SK-N-SH (cell line): ENCODE measurements at regions not wholly inside any gene's neighbourhood (a gene's known extent, or its start where the extent isn't known, plus 50 kb on each side); places are given as distances from the start of the nearest gene placed in this dataset.

Experiments used
- CTCF ChIA-PET: fragments of 300-600, 350-600 bp; formaldehyde crosslinking; extraction: SDS; loops from one replicate; lab custom pipeline; 2021; lab: Yijun Ruan, JAX
- POLR2A ChIA-PET: fragments of 350-600 bp; sonication (Branson Sonifier 250); formaldehyde crosslinking; extraction: SDS; loops from one replicate; lab custom pipeline; 2020; ENCODE audit warnings: antibody characterized with exemption, inconsistent platforms; lab: Yijun Ruan, JAX
- DNase-seq: peaks from one replicate; pipeline ENCODE4 v3.0.0; 2012
- H2AFZ ChIP-seq: fragments of 200-600 bp; sonication (generic); 2 replicates; pipeline ENCODE4 v1.8.1; 2016; ENCODE audit warnings: antibody characterized with exemption, mild to moderate bottlenecking, low read depth
- H3F3A ChIP-seq: fragments of 200-600 bp; sonication (generic); replicated peaks from 2 replicates; pipeline ENCODE3; 2016; ENCODE audit warnings: antibody characterized with exemption, mild to moderate bottlenecking; ENCODE audit not compliant: insufficient read depth
- H3K27ac ChIP-seq, 2 experiments: fragments of 200-500 bp in 1 of 2; fragments of 200-600 bp in 1 of 2; sonication (Bioruptor generic) in 1 of 2; sonication (generic), shearing (Covaris generic) in 1 of 2; 2 replicates each; pipeline versions ENCODE4 v1.5.1 to v1.6.1; 2014 to 2016; ENCODE audit warnings: low read depth in 2 of 2, inconsistent platforms in 1 of 2, low read length in 1 of 2, mild to moderate bottlenecking in 1 of 2, mixed read lengths in 1 of 2
- H3K27me3 ChIP-seq: fragments of 200-600 bp; sonication (generic), shearing (Covaris generic); 2 replicates; pipeline ENCODE4 v1.6.1; 2016; ENCODE audit warnings: mixed run types; ENCODE audit not compliant: insufficient read depth
- H3K36me3 ChIP-seq, 2 experiments: fragments of 200-500 bp in 1 of 2; fragments of 200-600 bp in 1 of 2; sonication (Bioruptor generic) in 1 of 2; sonication (generic) in 1 of 2; replicated peaks in 1 of 2; 2 replicates each; pipeline versions ENCODE3 to v1.5.1; 2014 to 2016; ENCODE audit warnings: low read length in 1 of 2, mild to moderate bottlenecking in 1 of 2; ENCODE audit not compliant: insufficient read depth in 2 of 2, control insufficient read depth in 1 of 2
- H3K4me1 ChIP-seq, 2 experiments: fragments of 200-500 bp in 1 of 2; fragments of 200-600 bp in 1 of 2; sonication (Bioruptor generic) in 1 of 2; sonication (generic), shearing (Covaris generic) in 1 of 2; 2 replicates each; pipeline versions ENCODE4 v1.5.1 to v1.6.1; 2014 to 2016; ENCODE audit warnings: low read depth in 1 of 2, low read length in 1 of 2, mixed run types in 1 of 2; ENCODE audit not compliant: insufficient read depth in 2 of 2, control insufficient read depth in 1 of 2
- H3K4me2 ChIP-seq: fragments of 200-600 bp; sonication (generic), shearing (Covaris generic); 2 replicates; pipeline ENCODE4 v1.6.1; 2017; ENCODE audit warnings: mixed run types
- H3K4me3 ChIP-seq, 2 experiments: fragments of 200-500 bp in 1 of 2; fragments of 200-600 bp in 1 of 2; sonication (Bioruptor generic) in 1 of 2; sonication (generic), shearing (Covaris generic) in 1 of 2; 2 replicates each; pipeline versions ENCODE4 v1.5.1 to v1.8.1; 2014 to 2016; ENCODE audit warnings: low read depth in 2 of 2, inconsistent platforms in 1 of 2, low read length in 1 of 2, mild to moderate bottlenecking in 1 of 2, mixed read lengths in 1 of 2, moderate library complexity in 1 of 2
- H3K79me2 ChIP-seq: fragments of 200-600 bp; sonication (generic); 2 replicates; pipeline ENCODE4 v1.8.1; 2017; ENCODE audit warnings: mild to moderate bottlenecking; ENCODE audit not compliant: insufficient read depth
- H3K9ac ChIP-seq: fragments of 200-600 bp; sonication (generic); 2 replicates; pipeline ENCODE4 v1.6.1; 2017; ENCODE audit warnings: mixed run types
- H3K9me2 ChIP-seq: fragments of 200-600 bp; sonication (generic); 2 replicates; pipeline ENCODE4 v1.6.1; 2017; ENCODE audit warnings: mixed run types
- H3K9me3 ChIP-seq: fragments of 200-600 bp; sonication (generic); 2 replicates; pipeline ENCODE4 v1.6.1; 2017; ENCODE audit warnings: mixed run types, mild to moderate bottlenecking, moderate library complexity
- H4K20me1 ChIP-seq: fragments of 200-600 bp; sonication (generic); 2 replicates; pipeline ENCODE4 v1.6.1; 2017; ENCODE audit warnings: mild to moderate bottlenecking, mixed run types; ENCODE audit not compliant: insufficient read depth
- CHD2 ChIP-seq: fragments of 150-350 bp; IDR thresholded peaks from 2 replicates; pipeline ENCODE4 v1.6.1; 2018; ENCODE audit warnings: low read length; ENCODE audit not compliant: partially characterized antibody
- ELF1 ChIP-seq: IDR thresholded peaks from 2 replicates; pipeline ENCODE4 v1.4.0; 2012
- EP300 ChIP-seq, 2 experiments: IDR thresholded peaks; 2 replicates each; pipeline versions ENCODE4 v1.4.0 to v1.6.1; 2012; ENCODE audit warnings: borderline replicate concordance in 1 of 2, low read depth in 1 of 2, low read length in 1 of 2
- EZH2phosphoT487 ChIP-seq: fragments of 200-600 bp; sonication (generic); IDR thresholded peaks from 2 replicates; pipeline ENCODE4 v1.6.1; 2017; ENCODE audit warnings: low read depth, mixed run types, mild to moderate bottlenecking, antibody characterized with exemption, moderate library complexity, borderline replicate concordance
- FOSL2 ChIP-seq: IDR thresholded peaks from 2 replicates; pipeline ENCODE4 v1.4.0; 2012; ENCODE audit warnings: low read depth, mild to moderate bottlenecking, moderate library complexity, borderline replicate concordance
- FOXJ3 ChIP-seq: sonication (generic); formaldehyde crosslinking; IDR thresholded peaks from 2 replicates; pipeline ENCODE4 v1.5.1; 2020; ENCODE audit warnings: mild to moderate bottlenecking, missing genetic modification reagents
- GABPA ChIP-seq: IDR thresholded peaks from 2 replicates; pipeline ENCODE4 v1.4.0; 2012; ENCODE audit warnings: low read depth, mild to moderate bottlenecking
- MEF2A ChIP-seq: IDR thresholded peaks from 2 replicates; pipeline ENCODE4 v1.4.0; 2012; ENCODE audit warnings: low read depth, borderline replicate concordance
- NRF1 ChIP-seq: IDR thresholded peaks from 2 replicates; pipeline ENCODE4 v1.6.1; 2012; ENCODE audit warnings: low read depth, mild to moderate bottlenecking, low read length
- PBX3 ChIP-seq: IDR thresholded peaks from 2 replicates; pipeline ENCODE4; 2012
- POLR2AphosphoS5 ChIP-seq: IDR thresholded peaks from 2 replicates; pipeline ENCODE4 v1.6.1; 2012; ENCODE audit warnings: low read depth, low read length
- RCOR1 ChIP-seq: fragments of 150-350 bp; IDR thresholded peaks from 2 replicates; pipeline ENCODE4 v1.6.1; 2017; ENCODE audit warnings: antibody characterized with exemption, low read length
- RXRA ChIP-seq: IDR thresholded peaks from 2 replicates; pipeline ENCODE4 v1.4.0; 2012; ENCODE audit warnings: low read depth, mild to moderate bottlenecking, borderline replicate concordance
- SIN3A ChIP-seq: IDR thresholded peaks from 2 replicates; pipeline ENCODE4 v1.6.1; 2012; ENCODE audit warnings: low read depth, mild to moderate bottlenecking, low read length, moderate library complexity, borderline replicate concordance
- SMC3 ChIP-seq: IDR thresholded peaks from 2 replicates; pipeline ENCODE4 v1.6.1; 2012; ENCODE audit warnings: low read depth, low read length, improper control_type of control experiment
- YY1 ChIP-seq: IDR thresholded peaks from 2 replicates; pipeline ENCODE4 v1.4.0; 2012; ENCODE audit warnings: low read depth, mild to moderate bottlenecking
- WGBS: methylation state at CpG from one replicate; pipeline ENCODE4 v1.1.6; 2017; ENCODE audit warnings: low lambda C conversion rate; 5-methylcytosine and 5-hydroxymethylcytosine counted together
- TF ChIP-seq, protein P1 (sequence below): IDR thresholded peaks from 2 replicates; pipeline ENCODE4 v1.4.0; 2012; ENCODE audit warnings: low read depth, borderline replicate concordance
- TF ChIP-seq, protein P2 (sequence below): fragments of 150-350 bp; IDR thresholded peaks from 2 replicates; pipeline ENCODE4 v1.6.1; 2017; ENCODE audit warnings: antibody characterized with exemption, low read length, low read depth, borderline replicate concordance
- TF ChIP-seq, protein P3 (sequence below): fragments of 150-350 bp; IDR thresholded peaks from 2 replicates; pipeline ENCODE4 v1.6.1; 2016; ENCODE audit warnings: mild to moderate bottlenecking, low read depth, low read length
- TF ChIP-seq, protein P4 (sequence below): IDR thresholded peaks from 2 replicates; pipeline ENCODE4 v1.6.1; 2012; ENCODE audit warnings: mild to moderate bottlenecking, low read depth, low read length, moderate library complexity

GRCh38 chr7:46389146-46389545, 468.1 kb upstream of the IGFBP3 start:
- Histone ChIP-seq H3K79me2 (no peaks in the 10 kb centered on the region), H2AFZ (no peak overlapping the region), H3K36me3 (no peaks in the 10 kb centered on the region), H3F3A (peaks cover 20% of the 10 kb centered on the region), H3K9me3 (no peaks in the 10 kb centered on the region), H3K4me1 (peaks cover 0 to 3% of the 10 kb centered on the region in 2 experiments; a peak in 3 of 4 replicates), H3K9ac (no peak overlapping the region), H3K4me2 (no peak overlapping the region), H3K9me2 (no peaks in the 10 kb centered on the region), H3K27ac (no peak overlapping the region), H3K4me3 (no peak overlapping the region), H4K20me1 (no peaks in the 10 kb centered on the region), H3K27me3 (no peaks in the 10 kb centered on the region)
- CTCF ChIA-PET = interaction anchor here (0.8 kb wide), 1 partner anchor 476 kb away, joined by 3 read pairs; no protein-coding TSS in a partner anchor
- POLR2A ChIA-PET = no interaction called here
- TF ChIP-seq MEF2A (no peak), SIN3A (no peak), RXRA (no peak), SMC3 (no peak), FOSL2 (no peak), FOXJ3 (CRISPR knock-in tag) (no peak), EZH2phosphoT487 (no peak)
- TF ChIP-seq, protein P1, sequence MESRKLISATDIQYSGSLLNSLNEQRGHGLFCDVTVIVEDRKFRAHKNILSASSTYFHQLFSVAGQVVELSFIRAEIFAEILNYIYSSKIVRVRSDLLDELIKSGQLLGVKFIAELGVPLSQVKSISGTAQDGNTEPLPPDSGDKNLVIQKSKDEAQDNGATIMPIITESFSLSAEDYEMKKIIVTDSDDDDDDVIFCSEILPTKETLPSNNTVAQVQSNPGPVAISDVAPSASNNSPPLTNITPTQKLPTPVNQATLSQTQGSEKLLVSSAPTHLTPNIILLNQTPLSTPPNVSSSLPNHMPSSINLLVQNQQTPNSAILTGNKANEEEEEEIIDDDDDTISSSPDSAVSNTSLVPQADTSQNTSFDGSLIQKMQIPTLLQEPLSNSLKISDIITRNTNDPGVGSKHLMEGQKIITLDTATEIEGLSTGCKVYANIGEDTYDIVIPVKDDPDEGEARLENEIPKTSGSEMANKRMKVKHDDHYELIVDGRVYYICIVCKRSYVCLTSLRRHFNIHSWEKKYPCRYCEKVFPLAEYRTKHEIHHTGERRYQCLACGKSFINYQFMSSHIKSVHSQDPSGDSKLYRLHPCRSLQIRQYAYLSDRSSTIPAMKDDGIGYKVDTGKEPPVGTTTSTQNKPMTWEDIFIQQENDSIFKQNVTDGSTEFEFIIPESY = no peak
- TF ChIP-seq, protein P2, sequence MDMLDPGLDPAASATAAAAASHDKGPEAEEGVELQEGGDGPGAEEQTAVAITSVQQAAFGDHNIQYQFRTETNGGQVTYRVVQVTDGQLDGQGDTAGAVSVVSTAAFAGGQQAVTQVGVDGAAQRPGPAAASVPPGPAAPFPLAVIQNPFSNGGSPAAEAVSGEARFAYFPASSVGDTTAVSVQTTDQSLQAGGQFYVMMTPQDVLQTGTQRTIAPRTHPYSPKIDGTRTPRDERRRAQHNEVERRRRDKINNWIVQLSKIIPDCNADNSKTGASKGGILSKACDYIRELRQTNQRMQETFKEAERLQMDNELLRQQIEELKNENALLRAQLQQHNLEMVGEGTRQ = no peak
- TF ChIP-seq, protein P3, sequence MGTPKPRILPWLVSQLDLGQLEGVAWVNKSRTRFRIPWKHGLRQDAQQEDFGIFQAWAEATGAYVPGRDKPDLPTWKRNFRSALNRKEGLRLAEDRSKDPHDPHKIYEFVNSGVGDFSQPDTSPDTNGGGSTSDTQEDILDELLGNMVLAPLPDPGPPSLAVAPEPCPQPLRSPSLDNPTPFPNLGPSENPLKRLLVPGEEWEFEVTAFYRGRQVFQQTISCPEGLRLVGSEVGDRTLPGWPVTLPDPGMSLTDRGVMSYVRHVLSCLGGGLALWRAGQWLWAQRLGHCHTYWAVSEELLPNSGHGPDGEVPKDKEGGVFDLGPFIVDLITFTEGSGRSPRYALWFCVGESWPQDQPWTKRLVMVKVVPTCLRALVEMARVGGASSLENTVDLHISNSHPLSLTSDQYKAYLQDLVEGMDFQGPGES = no peak
- 87% methylated on average over 3 of the region's 3 CpGs for WGBS
- DNase-seq = no peak

GRCh38 chr7:46387646-46388045, 466.6 kb upstream of the IGFBP3 start:
- H3K36me3 ChIP-seq = peaks cover 0 to 2% of the 10 kb centered on the region in 2 experiments
- no peaks in the 10 kb centered on the region for H4K20me1 ChIP-seq
- CTCF ChIA-PET = no interaction called here
- no peaks in the 10 kb centered on the region for H3K9me2 ChIP-seq
- H3K27me3 ChIP-seq = no peaks in the 10 kb centered on the region
- no peak overlapping the region for H2AFZ ChIP-seq
- H3K4me2 ChIP-seq = no peak overlapping the region
- H3K4me3 ChIP-seq = no peak overlapping the region
- H3K4me1 ChIP-seq = peaks cover 0 to 3% of the 10 kb centered on the region in 2 experiments; a peak in 3 of 4 replicates
- TF ChIP-seq RXRA (no peak), POLR2AphosphoS5 (no peak), CHD2 (no peak), PBX3 (no peak), GABPA (no peak), ELF1 (no peak), RCOR1 (no peak), SMC3 (no peak), YY1 (no peak), NRF1 (no peak), EP300 (IDR thresholded peaks at IDR 0.05; ENCODE audit: borderline replicate concordance in 1 of 2, low read depth in 1 of 2, low read length in 1 of 2) (no peak), MEF2A (no peak)
- TF ChIP-seq, protein P4, sequence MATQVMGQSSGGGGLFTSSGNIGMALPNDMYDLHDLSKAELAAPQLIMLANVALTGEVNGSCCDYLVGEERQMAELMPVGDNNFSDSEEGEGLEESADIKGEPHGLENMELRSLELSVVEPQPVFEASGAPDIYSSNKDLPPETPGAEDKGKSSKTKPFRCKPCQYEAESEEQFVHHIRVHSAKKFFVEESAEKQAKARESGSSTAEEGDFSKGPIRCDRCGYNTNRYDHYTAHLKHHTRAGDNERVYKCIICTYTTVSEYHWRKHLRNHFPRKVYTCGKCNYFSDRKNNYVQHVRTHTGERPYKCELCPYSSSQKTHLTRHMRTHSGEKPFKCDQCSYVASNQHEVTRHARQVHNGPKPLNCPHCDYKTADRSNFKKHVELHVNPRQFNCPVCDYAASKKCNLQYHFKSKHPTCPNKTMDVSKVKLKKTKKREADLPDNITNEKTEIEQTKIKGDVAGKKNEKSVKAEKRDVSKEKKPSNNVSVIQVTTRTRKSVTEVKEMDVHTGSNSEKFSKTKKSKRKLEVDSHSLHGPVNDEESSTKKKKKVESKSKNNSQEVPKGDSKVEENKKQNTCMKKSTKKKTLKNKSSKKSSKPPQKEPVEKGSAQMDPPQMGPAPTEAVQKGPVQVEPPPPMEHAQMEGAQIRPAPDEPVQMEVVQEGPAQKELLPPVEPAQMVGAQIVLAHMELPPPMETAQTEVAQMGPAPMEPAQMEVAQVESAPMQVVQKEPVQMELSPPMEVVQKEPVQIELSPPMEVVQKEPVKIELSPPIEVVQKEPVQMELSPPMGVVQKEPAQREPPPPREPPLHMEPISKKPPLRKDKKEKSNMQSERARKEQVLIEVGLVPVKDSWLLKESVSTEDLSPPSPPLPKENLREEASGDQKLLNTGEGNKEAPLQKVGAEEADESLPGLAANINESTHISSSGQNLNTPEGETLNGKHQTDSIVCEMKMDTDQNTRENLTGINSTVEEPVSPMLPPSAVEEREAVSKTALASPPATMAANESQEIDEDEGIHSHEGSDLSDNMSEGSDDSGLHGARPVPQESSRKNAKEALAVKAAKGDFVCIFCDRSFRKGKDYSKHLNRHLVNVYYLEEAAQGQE = no peak
- POLR2A ChIA-PET = no interaction called here
- no peak overlapping the region for H3K9ac ChIP-seq
- no peak overlapping the region for H3K27ac ChIP-seq
- whole genome bisulfite sequencing = 51% methylated on average over 1 of the region's 1 CpG
- H3K79me2 ChIP-seq = no peaks in the 10 kb centered on the region
- DNase-seq = no peak
- H3K9me3 ChIP-seq = peaks cover 2% of the 10 kb centered on the region; the same call in 1 of the 2 replicates
- peaks cover 20% of the 10 kb centered on the region for H3F3A ChIP-seq
